Vagina (tissue), 2 donors: ENCODE measurements at regions not wholly inside any gene's neighbourhood (a gene's known extent, or its start where the extent isn't known, plus 50 kb on each side); places are given as distances from the start of the nearest gene placed in this dataset.

ENCODE experiments used
- POLR2A ChIP-seq, 2 donors: fragments of 450-650 bp; IDR thresholded peaks; one replicate each; pipeline ENCODE4 v1.6.1; 2017; ENCODE audit warnings: antibody characterized with exemption in 2 of 2, mild to moderate bottlenecking in 2 of 2, moderate library complexity in 2 of 2
- POLR2AphosphoS5 ChIP-seq, 2 donors: sonication (generic); formaldehyde crosslinking; IDR thresholded peaks; one replicate each; pipeline ENCODE4 v1.9.0; 2017; ENCODE audit warnings: antibody characterized with exemption in 2 of 2, mild to moderate bottlenecking in 2 of 2, low read depth in 1 of 2; ENCODE audit not compliant: insufficient read depth in 1 of 2

DNA sequence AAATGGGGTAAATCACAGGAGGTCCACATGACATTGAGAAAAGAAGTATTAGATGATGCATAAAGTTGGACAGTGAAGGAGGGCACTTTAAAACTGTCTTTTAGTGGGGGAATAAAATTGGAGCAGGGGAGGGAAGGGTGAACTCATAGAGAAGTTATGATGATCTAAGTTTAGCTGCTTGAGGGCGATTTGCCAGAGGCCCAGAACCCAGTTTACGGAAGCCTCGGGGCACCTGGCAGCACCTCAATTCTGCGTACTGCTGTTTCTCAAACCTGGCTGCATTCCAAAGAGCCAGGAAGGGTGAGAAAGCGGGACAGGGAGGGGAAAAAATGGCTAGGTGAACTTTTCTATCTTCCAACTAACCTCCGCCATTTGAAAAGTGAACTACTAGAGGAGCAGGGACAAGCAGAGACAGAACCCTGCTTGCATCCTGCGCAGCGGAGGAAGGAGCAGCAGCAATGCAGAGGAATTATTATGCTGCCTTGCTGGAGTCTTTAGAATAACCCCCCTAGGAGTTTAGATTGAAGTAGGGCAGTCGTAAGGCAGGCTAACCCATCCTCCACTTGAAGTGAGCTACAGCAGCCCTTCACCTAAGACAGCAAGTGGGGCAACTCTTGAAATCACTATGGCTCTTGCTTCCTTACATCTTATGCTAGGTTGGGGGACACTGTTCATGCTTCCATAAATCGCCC, 316.8 kb downstream of the BRINP1 start:
- TF ChIP-seq POLR2AphosphoS5 (IDR thresholded peaks at IDR 0.05; ENCODE audit: insufficient read depth in 1 of 2, low read depth in 1 of 2) (no peak), POLR2A (IDR thresholded peaks at IDR 0.05) (no peak)
